ENCODE measurements at regions not wholly inside any gene's neighbourhood (a gene's known extent, or its start where the extent isn't known, plus 50 kb on each side); places are given as distances from the start of the nearest gene placed in this dataset.

GRCh38 chr9:11542781-11543180 lies 930.0 kb upstream of the PTPRD start:
- ChIA-PET CTCF (no interaction called here), POLR2A (no interaction called here)
- in situ Hi-C loops (cut with HindIII; ENCODE audit: low pct_unique_long_range_greater_than_20kb, low sequenced_read_pairs) (no loop called here), intact Hi-C loops (cut with micrococcal nuclease; ENCODE audit: unreplicated experiment) (no loop called here)
- Histone ChIP-seq H3K27ac (ENCODE audit: low read length) (no peak overlapping the region), H3K4me3 (ENCODE audit: low read depth in 2 of 2, low read length in 2 of 2) (no peak overlapping the region), H3K4me1 (ENCODE audit: control insufficient read depth, insufficient read depth, low read length) (no peaks in the 10 kb centered on the region), H3K9me3 (ENCODE audit: control insufficient read depth, insufficient read depth, low read depth, low read length) (no peaks in the 10 kb centered on the region), H3K36me3 (ENCODE audit: control insufficient read depth, insufficient read depth, low read length) (no peaks in the 10 kb centered on the region), H3K27me3 (ENCODE audit: control insufficient read depth, insufficient read depth, low read length) (no peaks in the 10 kb centered on the region)
- no TSS peak for BruUV-seq (replicated peaks)
- ATAC-seq = no peak
- no peak for TF ChIP-seq TCF7L2 (IDR thresholded peaks at IDR 0.05; ENCODE audit: low read depth, low read length)
- no peak for DNase-seq (ENCODE audit: low read depth, low spot score)

- H3K36me3 ChIP-seq (ENCODE audit: control insufficient read depth, insufficient read depth, low read length) = no peaks in the 10 kb centered on the region
- H3K27ac ChIP-seq (ENCODE audit: low read length) = no peak overlapping the region
- ChIA-PET CTCF (no interaction called here), POLR2A (no interaction called here)
- TF ChIP-seq REST (IDR thresholded peaks at IDR 0.05; ENCODE audit: insufficient read depth in 1 of 2, low read depth in 2 of 2, low read length in 1 of 2) (no peak), SIN3A (IDR thresholded peaks at IDR 0.05; ENCODE audit: borderline replicate concordance, insufficient read depth, low read depth, low read length) (no peak), TCF7L2 (IDR thresholded peaks at IDR 0.05; ENCODE audit: low read depth, low read length) (no peak), CTCF (IDR thresholded peaks at IDR 0.05) (no peak), POLR2AphosphoS5 (IDR thresholded peaks at IDR 0.05; ENCODE audit: low read depth, low read length) (no peak)
- no peak overlapping the region for H3K4me3 ChIP-seq (ENCODE audit: low read depth in 2 of 2, low read length in 2 of 2)
- intact Hi-C loops (cut with micrococcal nuclease; ENCODE audit: unreplicated experiment) = no loop called here
- BruUV-seq (replicated peaks) = no TSS peak
- H3K4me1 ChIP-seq (ENCODE audit: control insufficient read depth, insufficient read depth, low read length) = no peaks in the 10 kb centered on the region
- H3K27me3 ChIP-seq (ENCODE audit: control insufficient read depth, insufficient read depth, low read length) = no peaks in the 10 kb centered on the region
- in situ Hi-C loops (cut with HindIII; ENCODE audit: low pct_unique_long_range_greater_than_20kb, low sequenced_read_pairs) = no loop called here
- ATAC-seq (no peak), DNase-seq (ENCODE audit: low read depth, low spot score) (no peak)
- H3K9me3 ChIP-seq (ENCODE audit: control insufficient read depth, insufficient read depth, low read depth, low read length) = no peaks in the 10 kb centered on the region
These were observed 933.4 kb upstream of the PTPRD start for GRCh38 chr9:11546231-11546630.

- Histone ChIP-seq H3K27me3 (ENCODE audit: control insufficient read depth, insufficient read depth, low read length) (no peaks in the 10 kb centered on the region), H3K27ac (ENCODE audit: low read length) (no peak overlapping the region), H3K4me3 (ENCODE audit: low read depth in 2 of 2, low read length in 2 of 2) (no peak overlapping the region), H3K36me3 (ENCODE audit: control insufficient read depth, insufficient read depth, low read length) (no peaks in the 10 kb centered on the region), H3K4me1 (ENCODE audit: control insufficient read depth, insufficient read depth, low read length) (no peaks in the 10 kb centered on the region), H3K9me3 (ENCODE audit: control insufficient read depth, insufficient read depth, low read depth, low read length) (no peaks in the 10 kb centered on the region)
- POLR2A ChIA-PET = no interaction called here
- CTCF ChIA-PET = no interaction called here
- ATAC-seq (no peak), DNase-seq (ENCODE audit: low read depth, low spot score) (no peak)
- intact Hi-C loops (cut with micrococcal nuclease; ENCODE audit: unreplicated experiment) (no loop called here), in situ Hi-C loops (cut with HindIII; ENCODE audit: low pct_unique_long_range_greater_than_20kb, low sequenced_read_pairs) (no loop called here)
- TF ChIP-seq CTCF (IDR thresholded peaks at IDR 0.05) = no peak
- no peak for TF ChIP-seq POLR2AphosphoS5 (IDR thresholded peaks at IDR 0.05; ENCODE audit: low read depth, low read length)
- TF ChIP-seq SIN3A (IDR thresholded peaks at IDR 0.05; ENCODE audit: borderline replicate concordance, insufficient read depth, low read depth, low read length) = no peak
- TF ChIP-seq REST (IDR thresholded peaks at IDR 0.05; ENCODE audit: insufficient read depth in 1 of 2, low read depth in 2 of 2, low read length in 1 of 2) = no peak
- no peak for TF ChIP-seq TCF7L2 (IDR thresholded peaks at IDR 0.05; ENCODE audit: low read depth, low read length)
- BruUV-seq (replicated peaks) = no TSS peak
These were observed 936.6 kb upstream of the PTPRD start for GRCh38 chr9:11549311-11549794.

Data from Panc1 (cell line).